ENCODE measurements at regions not wholly inside any gene's neighbourhood (a gene's known extent, or its start where the extent isn't known, plus 50 kb on each side); places are given as distances from the start of the nearest gene placed in this dataset.
"Not testable (repeated sequence)": the region's sequence is repeated elsewhere in the genome, so short reads cannot be mapped to it uniquely, and the experiment has no call there.

DNA sequence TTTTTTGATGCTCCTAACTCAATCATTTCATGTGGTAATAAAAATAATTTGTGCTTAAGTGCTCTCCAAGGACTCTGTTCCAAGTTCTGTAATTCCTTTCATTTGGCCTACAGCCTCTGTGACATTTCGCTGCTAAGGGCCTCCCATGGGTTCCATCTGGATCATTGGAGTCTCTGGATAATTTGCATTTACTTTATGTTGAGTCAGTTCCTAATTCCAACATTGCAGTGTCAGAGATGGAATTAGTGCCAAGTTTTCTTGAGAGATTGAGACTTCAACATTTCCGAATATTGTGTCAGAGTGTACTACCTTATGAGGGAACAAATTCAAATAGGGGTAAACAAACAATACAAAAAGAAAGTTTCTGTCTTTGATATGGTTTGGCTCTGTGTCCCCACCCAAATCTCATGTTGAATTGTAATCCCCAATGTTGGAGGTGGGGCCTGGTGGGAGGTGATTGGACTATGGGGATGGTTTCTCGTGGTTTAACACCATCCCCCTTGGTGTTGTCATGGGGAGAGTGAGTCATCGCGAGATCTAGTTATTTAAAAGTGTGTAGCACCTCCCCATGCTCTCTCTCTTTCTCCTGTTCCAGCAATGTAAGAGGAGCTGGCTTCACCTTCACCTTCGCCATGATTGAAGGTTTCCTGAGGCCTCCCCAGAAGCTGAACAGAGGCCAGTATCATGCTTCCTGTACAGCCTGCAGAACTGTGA is 244.1 kb upstream of the TBX18 start:
- DNase-seq (ENCODE audit: low spot score), result no peak

DNA sequence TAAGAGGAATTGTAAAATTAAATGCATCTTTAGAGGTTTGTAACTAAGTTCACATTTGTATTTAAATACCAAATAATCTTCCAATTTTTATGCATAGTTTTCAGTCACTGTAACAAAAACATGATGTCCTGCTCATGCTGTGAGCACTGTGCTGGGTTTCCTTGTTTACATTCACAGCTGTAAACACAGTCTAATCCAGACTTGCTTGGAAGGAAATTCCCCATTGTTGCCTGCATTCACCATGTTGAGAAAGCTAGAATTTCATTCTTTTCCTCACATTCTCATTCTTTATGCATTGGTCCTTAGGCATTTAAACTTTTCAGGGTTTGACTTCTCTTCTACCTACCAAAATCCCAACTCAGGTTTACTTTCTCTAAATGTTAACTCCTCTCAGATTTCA is 242.0 kb upstream of the TBX18 start:
- DNase-seq (ENCODE audit: low spot score), result no peak

GRCh38 chr6:85005494-85005893 is 241.1 kb upstream of the TBX18 start:
- no peak for DNase-seq (ENCODE audit: low spot score)

DNA sequence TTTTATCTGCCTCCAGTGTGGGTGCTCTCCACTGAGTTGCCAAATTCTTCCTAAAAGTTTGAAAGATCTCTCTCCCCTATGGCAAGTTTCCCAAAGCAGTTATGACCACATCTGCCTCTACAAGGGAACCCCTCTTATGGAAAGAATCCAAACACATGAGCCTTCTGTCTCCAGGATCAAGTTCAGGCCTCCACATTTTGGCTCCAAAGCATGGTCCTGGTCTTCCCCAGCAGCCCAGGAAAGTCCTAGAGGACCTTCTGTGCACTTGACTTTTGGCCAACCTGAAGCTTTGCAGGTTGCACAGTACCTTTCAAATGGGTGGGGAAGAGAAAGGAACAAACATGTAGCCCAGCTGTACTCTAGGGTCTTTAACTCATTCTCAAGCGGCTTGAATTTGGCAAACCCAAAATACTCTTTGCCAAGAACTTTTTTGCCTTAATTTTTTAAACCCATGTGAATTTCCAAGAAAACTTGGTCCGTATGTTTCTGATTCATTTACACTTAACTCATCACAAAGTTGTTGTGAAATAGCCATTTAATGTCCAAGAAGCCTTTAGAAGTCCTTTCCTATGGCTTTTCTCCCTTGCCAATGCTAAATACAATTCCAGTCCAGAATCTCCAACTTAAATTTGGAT is 240.1 kb upstream of the TBX18 start:
- no peak for DNase-seq (ENCODE audit: low spot score)

DNA sequence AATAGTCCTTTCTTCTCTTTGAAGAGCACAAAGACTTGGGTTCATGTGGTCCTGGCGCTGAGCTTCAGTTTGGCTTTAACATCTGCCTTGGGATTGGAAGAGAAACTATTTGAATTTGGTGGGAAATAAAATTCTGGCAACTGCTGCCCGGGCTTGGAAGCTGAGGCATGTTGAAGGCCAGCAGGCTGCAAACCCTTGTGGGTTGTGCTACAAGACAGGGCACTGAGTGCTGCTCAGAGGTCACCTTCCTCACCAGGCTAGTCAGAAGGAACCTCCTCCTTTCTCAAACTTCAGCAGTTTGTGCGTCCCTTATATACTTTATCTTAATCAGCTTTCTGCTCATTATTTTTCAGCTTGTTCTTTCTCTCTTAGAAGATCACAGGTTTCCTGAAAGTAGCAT is 238.4 kb upstream of the TBX18 start:
- DNase-seq (ENCODE audit: low spot score), result no peak

- DNase-seq (ENCODE audit: low spot score), result no peak
These were observed 235.6 kb upstream of the TBX18 start for GRCh38 chr6:85000001-85000400.

DNA sequence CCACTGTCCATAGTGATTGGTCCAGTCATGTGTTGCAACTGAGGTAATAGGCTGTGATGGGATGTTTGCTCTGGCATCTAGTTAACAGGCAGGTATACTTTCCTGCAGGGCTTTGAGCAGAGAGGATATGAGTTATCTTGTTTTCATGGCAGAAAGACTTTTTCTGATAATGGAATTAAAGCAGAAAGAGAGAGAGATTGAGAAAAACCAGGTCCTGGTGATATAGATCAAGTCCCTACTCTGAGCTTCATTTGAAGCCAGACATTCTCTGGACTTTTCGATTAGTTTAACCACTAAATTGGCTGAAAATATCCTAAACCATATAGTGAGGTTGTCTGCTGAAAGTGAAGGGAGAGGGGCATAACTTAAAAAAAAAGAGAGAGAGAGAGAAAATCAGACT is 233.8 kb upstream of the TBX18 start:
- no peak for DNase-seq (ENCODE audit: low spot score)

- DNase-seq (ENCODE audit: low spot score), result not testable (repeated sequence)
These were observed 224.4 kb upstream of the TBX18 start for GRCh38 chr6:84988766-84989165.

DNA sequence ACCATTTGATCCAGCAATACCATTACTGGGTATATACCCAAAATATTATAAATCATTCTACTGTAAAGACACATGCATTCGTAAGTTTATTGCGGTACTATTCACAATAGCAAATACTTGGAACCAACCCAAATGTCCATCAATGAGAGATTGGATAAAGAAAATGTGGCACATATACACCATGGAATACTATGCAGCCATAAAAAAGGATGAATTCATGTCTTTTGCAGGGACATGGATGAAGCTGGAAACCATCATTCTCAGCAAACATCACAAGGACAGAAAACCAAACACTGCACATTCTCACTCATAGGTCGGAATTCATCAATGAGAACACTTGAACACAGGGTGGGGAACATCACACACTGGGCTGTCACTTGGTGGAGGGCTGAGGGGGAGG is 221.1 kb upstream of the TBX18 start:
- not testable (repeated sequence) for DNase-seq (ENCODE audit: low spot score)

- DNase-seq (ENCODE audit: low spot score), result no peak
These were observed 215.1 kb upstream of the TBX18 start for GRCh38 chr6:84979541-84979940.

- no peak for DNase-seq (ENCODE audit: low spot score)
These were observed 212.9 kb upstream of the TBX18 start for GRCh38 chr6:84977363-84977705.

- no peak for DNase-seq (ENCODE audit: low spot score)
These were observed 212.3 kb upstream of the TBX18 start for GRCh38 chr6:84976526-84977362.

- DNase-seq (ENCODE audit: low spot score), result no peak
These were observed 210.9 kb upstream of the TBX18 start for GRCh38 chr6:84975316-84975715.

DNA sequence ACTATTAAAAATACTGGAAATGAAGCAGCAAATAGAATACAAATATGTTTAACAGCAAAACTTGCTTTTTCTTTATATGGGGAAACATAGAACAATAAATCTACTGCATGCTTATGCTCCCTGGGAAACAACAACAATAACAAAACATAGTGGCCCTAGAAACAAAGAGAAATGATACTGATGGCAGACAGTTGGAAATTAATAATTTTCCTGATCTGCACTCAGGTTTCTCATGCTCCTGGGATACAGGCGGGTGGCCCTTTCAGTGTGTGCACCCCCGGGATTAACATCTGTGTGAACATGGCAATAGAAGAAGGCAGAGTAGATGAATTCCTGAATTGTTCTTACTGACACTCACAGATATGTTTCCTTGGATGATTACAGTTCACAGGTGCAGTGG is 209.2 kb upstream of the TBX18 start:
- DNase-seq (ENCODE audit: low spot score), result no peak

- no peak for DNase-seq (ENCODE audit: low spot score)
These were observed 203.6 kb upstream of the TBX18 start for GRCh38 chr6:84967965-84968364.

DNA sequence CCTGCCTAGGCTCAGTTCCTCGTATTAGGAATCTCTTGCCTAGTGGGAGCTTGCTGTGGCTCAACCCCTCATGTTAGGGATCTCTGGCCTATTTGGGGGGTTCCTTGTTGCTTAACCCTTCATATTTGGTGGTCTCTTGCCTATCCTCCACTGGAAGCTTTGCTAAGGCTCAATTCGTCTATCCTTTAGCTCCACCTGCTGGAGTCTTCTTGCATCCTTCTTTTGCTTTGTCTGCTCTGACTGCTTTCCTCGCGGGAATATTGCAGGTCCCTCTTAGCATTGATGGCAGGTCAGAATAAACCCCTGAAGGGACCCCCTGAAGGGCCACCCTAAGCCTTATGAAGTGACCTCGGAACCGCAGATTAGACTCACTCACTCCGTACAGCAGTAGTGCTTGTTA is 203.0 kb upstream of the TBX18 start:
- no peak for DNase-seq (ENCODE audit: low spot score)

- no peak for DNase-seq (ENCODE audit: low spot score)
These were observed 188.8 kb upstream of the TBX18 start for GRCh38 chr6:84953111-84953755.

DNA sequence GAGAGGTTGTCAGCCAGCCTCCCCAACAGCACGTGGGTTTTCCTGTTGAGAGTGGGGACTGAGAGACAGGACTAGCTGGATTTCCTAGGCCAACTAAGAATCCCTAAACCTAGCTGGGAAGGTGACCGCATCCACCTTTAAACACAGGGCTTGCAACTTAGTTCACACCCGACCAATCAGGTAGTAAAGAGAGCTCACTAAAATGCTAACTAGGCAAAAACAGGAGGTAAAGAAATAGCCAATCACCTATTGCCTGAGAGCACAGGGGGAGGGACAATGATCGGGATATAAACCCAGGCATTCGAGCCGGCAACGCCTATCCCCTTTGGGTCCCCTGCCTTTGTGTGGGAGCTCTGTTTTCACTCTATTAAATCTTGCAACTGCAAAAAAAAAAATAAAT is 180.5 kb upstream of the TBX18 start:
- DNase-seq (ENCODE audit: low spot score), result not testable (repeated sequence)

- no peak for DNase-seq (ENCODE audit: low spot score)
These were observed 179.5 kb upstream of the TBX18 start for GRCh38 chr6:84943905-84944304.

GRCh38 chr6:84941609-84942008 is 177.2 kb upstream of the TBX18 start:
- not testable (repeated sequence) for DNase-seq (ENCODE audit: low spot score)

- no peak for DNase-seq (ENCODE audit: low spot score)
These were observed 164.8 kb upstream of the TBX18 start for GRCh38 chr6:84929212-84929611.

GRCh38 chr6:84927551-84927950 is 163.2 kb upstream of the TBX18 start:
- no peak for DNase-seq (ENCODE audit: low spot score)

Measured in germinal center (tissue), 1 donor.